GM21619 (cell line): ENCODE measurements at regions not wholly inside any gene's neighbourhood (a gene's known extent, or its start where the extent isn't known, plus 50 kb on each side); places are given as distances from the start of the nearest gene placed in this dataset.

Source experiments
- ATAC-seq: cut with Tn5 transposase; IDR thresholded peaks from one replicate; pipeline ENCODE4 v1.9.1; 2021; ENCODE audit not compliant: unreplicated experiment

- ATAC-seq, result no peak
Measured at GRCh38 chr5:8316608-8317280, 447.8 kb downstream of the MTRR start.

- ATAC-seq, result no peak
Measured at GRCh38 chr5:8317335-8317734, 448.4 kb downstream of the MTRR start.

GRCh38 chr5:8320244-8320643, 451.3 kb downstream of the MTRR start:
- ATAC-seq, result no peak

- ATAC-seq, result no peak
Measured at GRCh38 chr5:8321272-8321671, 452.3 kb downstream of the MTRR start.

GRCh38 chr5:8322484-8322883, 453.5 kb downstream of the MTRR start:
- ATAC-seq, result no peak

GRCh38 chr5:8327016-8327415, 458.1 kb downstream of the MTRR start:
- ATAC-seq, result no peak

GRCh38 chr5:8329773-8330172, 460.8 kb downstream of the MTRR start:
- ATAC-seq, result no peak

GRCh38 chr5:8332666-8333445, 463.9 kb downstream of the MTRR start:
- no peak for ATAC-seq

GRCh38 chr5:8333485-8333884, 464.5 kb downstream of the MTRR start:
- no peak for ATAC-seq

- ATAC-seq, result no peak
Measured at GRCh38 chr5:8333977-8334376, 465.0 kb downstream of the MTRR start.

GRCh38 chr5:8340261-8340660, 471.3 kb downstream of the MTRR start:
- ATAC-seq, result no peak

- no peak for ATAC-seq
Measured at GRCh38 chr5:8340739-8341344, 471.9 kb downstream of the MTRR start.

- no peak for ATAC-seq
Measured at GRCh38 chr5:8341406-8341805, 472.5 kb downstream of the MTRR start.

- no peak for ATAC-seq
Measured at GRCh38 chr5:8347984-8348383, 479.0 kb downstream of the MTRR start.

- ATAC-seq, result peak; percentile 96
Measured at GRCh38 chr5:8349855-8350254, 480.9 kb downstream of the MTRR start.

GRCh38 chr5:8350644-8351339, 481.8 kb downstream of the MTRR start:
- no peak for ATAC-seq

- ATAC-seq, result no peak
Measured at GRCh38 chr5:8355981-8356380, 487.0 kb downstream of the MTRR start.

- no peak for ATAC-seq
Measured at GRCh38 chr5:8360012-8360411, 491.1 kb downstream of the MTRR start.

- no peak for ATAC-seq
Measured at GRCh38 chr5:8362495-8362894, 493.5 kb downstream of the MTRR start.

GRCh38 chr5:8363138-8363537, 494.2 kb downstream of the MTRR start:
- no peak for ATAC-seq

- ATAC-seq, result no peak
Measured at GRCh38 chr5:8366266-8366665, 497.3 kb downstream of the MTRR start.

GRCh38 chr5:8376478-8376877, 507.5 kb downstream of the MTRR start:
- ATAC-seq, result no peak
